GM19324 (cell line): ENCODE measurements at regions not wholly inside any gene's neighbourhood (a gene's known extent, or its start where the extent isn't known, plus 50 kb on each side); places are given as distances from the start of the nearest gene placed in this dataset.

Source experiments
- ATAC-seq: cut with Tn5 transposase; IDR thresholded peaks from one replicate; pipeline ENCODE4 v1.9.1; 2021; ENCODE audit warnings: mild to moderate bottlenecking, moderate library complexity; ENCODE audit not compliant: unreplicated experiment, low FRiP score

GRCh38 chr1:199132006-199132405 lies 493.2 kb downstream of the PTPRC start:
- no peak for ATAC-seq

DNA sequence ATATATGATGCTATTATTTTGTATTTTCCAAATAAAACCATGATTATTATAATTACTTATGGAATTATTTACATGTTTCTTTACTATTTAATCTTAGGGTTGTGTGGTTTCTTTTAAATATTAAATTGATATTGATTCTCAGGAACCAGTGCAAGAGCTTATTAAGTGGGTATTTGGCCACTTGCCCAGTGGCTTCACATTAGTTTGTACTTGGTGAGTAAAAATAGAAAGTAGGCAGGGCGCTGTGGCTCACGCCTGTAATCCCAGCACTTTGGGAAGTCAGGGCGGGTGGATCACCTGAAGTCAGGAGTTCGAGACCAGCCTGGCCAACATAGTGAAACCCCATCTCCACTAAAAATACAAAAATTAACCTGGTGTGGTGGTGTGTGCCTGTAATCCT lies 497.1 kb downstream of the PTPRC start:
- ATAC-seq, result no peak

DNA sequence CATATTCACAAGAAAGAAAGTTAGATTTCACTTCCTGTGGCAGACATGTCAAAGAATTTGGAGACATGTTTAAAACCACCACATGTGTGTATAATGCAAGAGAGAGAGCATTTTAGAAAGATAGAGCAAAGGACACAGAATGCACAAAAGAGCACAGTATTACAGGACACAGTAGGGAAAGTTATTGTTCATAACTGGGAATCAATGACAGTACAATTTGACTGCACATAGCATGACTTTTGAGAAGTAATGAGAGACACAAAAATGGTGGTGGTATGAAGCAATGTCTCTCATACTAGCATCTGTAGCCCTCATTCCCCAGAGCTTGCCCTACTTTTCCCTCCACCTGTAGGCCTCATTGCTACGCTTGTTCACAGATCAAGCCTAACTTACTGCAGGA lies 499.2 kb downstream of the PTPRC start:
- ATAC-seq, result no peak

DNA sequence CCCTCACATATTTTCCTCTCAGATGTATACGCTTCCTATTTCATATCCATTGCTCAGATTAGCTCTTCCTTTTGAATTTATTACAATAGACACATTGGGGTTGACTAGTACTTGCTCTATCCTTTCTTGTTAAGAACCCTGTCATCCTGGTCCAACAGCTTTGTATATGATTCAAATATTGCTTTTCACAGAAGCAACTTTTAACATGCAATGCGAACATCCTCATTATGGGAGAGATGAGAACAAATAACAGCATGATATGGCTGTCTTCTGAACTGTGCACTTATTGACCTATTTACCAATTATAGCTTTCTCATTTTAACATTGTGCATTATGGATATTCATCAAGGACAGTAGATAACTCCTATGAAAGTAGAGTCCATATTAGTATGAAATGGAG lies 510.8 kb downstream of the PTPRC start:
- ATAC-seq, result no peak

- ATAC-seq, result no peak
Observed at GRCh38 chr1:199150756-199151155, 511.9 kb downstream of the PTPRC start.

DNA sequence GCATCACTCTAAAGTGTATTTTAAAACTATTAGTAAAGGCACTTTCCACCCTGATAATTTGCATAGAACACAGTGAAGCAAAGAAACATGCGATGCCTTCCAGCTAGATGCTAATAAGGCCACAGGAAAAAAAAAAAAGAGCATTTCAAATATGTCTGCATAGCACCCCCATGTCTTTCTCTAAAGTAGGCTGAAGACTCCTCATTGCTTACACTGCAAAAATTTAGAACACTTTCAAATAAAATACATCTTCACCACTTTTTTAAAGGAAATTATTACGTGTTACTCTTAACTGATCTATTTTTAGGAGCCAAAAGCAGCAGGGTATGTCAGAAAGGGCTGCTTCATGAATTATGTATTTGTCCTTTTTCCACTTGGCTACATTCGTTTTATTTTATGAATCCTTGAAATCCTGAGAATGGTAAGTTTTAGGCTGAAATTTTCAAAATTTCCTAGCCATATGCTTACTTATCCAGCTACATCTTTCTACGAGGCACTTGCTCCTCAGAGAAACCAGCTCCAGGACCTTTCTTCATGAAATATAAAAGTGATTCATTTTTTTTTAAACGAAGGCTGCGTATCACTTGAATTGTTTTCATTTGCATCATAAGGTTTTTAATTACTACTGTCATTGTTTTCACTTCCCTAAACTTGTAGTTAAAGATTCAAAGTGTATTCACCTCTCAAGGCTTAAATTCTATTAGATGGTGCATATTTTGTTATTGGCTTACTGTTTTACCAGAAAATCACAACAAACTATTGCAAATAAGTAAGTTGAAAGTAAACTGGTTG lies 513.0 kb downstream of the PTPRC start:
- peak; percentile 61 for ATAC-seq

- ATAC-seq, result no peak
Observed at GRCh38 chr1:199152676-199153075, 513.8 kb downstream of the PTPRC start.

DNA sequence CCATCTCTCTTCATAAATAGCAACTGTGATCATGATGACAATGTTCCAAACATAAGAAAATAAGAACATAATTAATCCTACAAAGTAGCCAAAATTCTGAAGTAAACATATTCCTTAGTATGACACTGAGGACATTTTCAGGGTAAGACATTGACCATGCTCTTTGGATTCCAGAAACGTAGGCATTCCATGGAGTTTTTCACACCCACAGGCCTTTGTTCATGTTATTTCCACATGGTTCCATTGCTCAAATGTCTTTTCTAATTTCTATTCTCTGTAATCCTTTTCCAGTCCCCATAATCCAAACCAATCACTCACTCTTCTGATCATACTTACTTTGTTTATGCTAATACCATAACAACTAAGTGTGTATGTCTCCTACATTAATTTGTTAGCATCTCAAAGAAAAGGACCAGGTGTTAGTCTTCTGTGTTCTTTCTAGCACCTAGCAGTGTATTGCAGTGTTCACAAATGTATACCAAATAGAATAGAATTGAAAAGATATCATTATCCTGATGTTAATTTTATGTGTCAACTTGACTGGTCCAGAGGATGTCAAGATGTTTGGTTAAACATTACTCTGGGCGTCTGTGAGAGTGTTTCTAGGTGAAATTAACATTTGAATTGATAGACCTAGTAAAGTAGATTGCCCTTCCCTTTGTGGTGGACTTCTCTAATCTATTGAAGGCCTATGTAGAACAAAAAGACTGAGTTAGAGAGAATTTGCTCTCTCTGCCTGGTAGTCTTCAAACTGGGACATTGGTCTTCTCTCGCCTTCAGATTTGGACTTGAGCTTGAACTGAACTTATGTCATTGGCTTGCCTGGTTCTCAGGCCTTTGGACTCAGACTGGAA lies 516.6 kb downstream of the PTPRC start:
- no peak for ATAC-seq

- peak; percentile 36 for ATAC-seq
Observed at GRCh38 chr1:199157494-199157893, 518.7 kb downstream of the PTPRC start.

GRCh38 chr1:199160521-199161318 lies 521.9 kb downstream of the PTPRC start:
- no peak for ATAC-seq

GRCh38 chr1:199161319-199161680 lies 522.5 kb downstream of the PTPRC start:
- no peak for ATAC-seq

DNA sequence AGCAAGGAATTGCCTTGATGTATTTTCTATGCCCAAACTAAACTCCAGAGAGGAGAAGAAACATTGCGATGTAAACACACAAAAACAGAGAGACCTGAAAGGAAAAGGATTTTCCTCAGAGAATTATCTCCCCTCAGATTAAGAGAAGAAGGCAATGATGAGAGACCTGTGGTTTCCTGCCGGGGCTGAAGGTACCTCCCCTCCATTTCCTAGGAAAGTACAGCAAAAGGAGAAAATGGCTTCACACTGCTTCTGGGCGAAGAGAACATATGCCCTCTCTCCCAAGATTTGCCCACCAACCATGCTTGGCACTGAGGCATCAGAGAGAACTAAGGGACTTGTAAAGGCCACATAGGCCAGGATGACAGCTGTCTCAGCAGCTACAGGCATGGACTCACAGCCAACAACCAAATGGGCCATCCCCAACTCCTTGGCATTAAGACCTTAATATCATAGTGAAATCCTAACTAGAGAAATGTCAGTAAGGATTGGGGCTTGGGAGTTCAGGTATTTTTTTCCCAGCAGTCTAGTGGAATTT lies 523.0 kb downstream of the PTPRC start:
- no peak for ATAC-seq

DNA sequence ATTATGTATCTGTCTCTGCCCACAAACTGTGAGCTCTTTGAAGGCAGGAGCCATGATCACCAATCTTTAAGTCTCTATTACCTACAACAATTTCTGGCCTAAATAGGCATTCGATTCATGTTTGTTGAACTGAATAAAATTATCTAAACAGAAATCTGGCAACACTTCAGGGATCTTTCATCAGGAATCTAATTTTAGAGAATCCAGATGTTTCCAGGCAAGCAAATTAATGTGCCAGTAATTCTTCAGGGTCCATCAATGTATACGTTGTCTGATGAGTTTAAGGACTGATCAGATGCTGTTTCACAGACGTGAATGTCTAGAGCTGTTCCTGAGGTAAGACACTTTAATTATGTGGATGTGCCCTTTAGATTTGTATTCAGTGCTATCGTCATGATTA lies 524.4 kb downstream of the PTPRC start:
- no peak for ATAC-seq

- no peak for ATAC-seq
Observed at GRCh38 chr1:199163670-199164069, 524.8 kb downstream of the PTPRC start.

DNA sequence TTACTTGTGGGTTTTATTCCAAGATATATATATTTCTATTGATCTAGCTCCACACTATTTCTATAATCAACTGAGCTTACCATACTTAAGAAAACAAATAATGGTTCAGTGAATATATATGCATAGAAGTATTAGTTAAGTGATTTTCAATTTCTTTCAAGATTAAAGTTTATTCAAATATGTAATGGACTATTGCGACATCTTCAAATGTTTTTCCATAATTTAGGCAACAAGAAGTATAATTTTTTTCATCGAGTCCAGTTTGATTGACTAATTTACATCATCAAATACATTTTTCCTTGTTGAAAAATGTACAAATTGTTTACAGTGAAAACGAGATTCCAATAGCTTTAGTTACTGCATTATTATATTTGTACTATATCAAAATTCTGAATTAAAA lies 528.6 kb downstream of the PTPRC start:
- no peak for ATAC-seq

DNA sequence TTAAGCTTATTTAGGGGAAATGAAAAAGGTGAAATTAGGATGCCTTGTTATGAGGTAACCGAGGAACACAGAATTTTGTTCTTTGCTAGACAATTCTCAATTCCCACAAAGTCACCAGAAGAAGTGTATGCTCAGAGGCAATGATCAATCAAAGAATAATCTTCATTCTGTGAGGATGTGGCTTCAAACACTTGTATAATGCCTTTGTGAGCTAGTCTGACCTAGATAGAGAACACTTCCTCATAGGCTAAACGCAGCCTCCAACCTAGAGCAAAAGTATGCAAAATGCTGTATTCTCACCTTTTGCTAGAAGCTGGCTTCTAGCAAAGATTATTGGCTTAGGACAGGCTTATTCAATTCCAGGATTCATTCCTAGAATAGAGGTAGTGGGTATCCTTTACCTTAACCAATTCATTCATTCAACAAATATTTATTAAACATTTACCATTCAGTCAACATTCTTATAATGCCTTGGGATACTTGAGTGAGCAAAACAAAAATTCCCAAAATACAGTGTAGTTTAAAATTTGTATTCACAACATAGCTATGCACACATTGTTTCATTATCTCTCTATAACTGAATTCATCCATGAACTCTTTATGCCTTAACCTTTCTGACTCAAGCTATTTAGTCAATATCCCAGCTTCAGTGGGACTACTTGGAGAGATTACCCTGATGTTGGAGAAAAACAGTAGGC lies 530.2 kb downstream of the PTPRC start:
- no peak for ATAC-seq

GRCh38 chr1:199170711-199171110 lies 531.9 kb downstream of the PTPRC start:
- no peak for ATAC-seq

DNA sequence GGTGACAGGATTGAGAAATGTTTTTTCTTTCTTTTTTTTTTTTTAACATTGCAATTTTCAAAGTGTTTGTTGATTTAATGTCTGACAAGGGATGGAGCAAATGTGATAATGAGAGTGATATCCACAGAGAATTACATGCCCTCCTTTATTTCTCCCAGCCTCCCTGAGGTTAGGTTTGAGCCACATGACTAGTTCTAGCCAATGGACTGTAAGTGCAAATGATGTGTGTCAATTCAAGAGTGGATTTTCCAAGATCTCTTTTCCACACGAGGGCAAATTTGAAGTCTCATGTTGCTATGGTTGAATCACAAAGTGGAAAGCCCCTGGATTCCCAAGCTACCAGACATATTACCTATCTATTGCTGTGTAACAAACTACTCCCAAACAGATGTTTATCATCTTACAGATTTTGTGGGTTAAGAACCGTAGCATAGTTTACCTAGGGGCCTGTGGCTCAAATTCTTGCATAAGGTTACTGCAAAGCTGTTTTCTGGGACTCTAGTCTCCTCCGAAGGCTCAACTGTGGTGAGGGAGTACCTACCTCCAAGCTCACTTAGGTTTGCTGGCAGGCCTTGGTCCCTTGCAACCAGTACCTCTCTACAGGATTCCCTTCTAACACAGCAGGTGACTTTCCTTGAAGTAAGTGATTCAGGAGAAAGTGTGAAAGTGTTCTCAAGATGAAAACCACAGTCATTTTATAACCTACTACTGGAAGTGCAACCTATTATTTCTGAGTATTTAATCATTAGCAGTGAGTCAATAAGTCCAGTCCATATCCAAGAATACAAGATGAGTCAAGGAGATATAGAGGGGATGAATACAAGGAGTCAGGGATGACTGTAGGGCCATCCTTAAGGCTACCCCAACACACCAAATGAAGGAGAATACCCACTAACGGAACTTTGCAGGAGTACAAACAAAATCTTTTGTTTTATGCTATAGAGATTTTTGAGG lies 533.6 kb downstream of the PTPRC start:
- no peak for ATAC-seq

GRCh38 chr1:199173356-199173755 lies 534.5 kb downstream of the PTPRC start:
- ATAC-seq, result peak; percentile 94
